MM.1S (cell line): ENCODE measurements at regions not wholly inside any gene's neighbourhood (a gene's known extent, or its start where the extent isn't known, plus 50 kb on each side); places are given as distances from the start of the nearest gene placed in this dataset.

ENCODE experiments used
- CTCF ChIP-seq: fragments of 300-600 bp; sonication (generic); IDR thresholded peaks from 2 replicates; pipeline ENCODE4 v1.5.1; 2016; ENCODE audit warnings: antibody characterized with exemption, low read length, mixed read lengths
- EZH2 ChIP-seq: fragments of 300-600 bp; sonication (generic); optimal IDR thresholded peaks from 2 replicates; pipeline ENCODE3; 2017; ENCODE audit warnings: low read depth, mild to moderate bottlenecking, antibody characterized with exemption, low read length, mixed read lengths
- EZH2phosphoT487 ChIP-seq: fragments of 300-600 bp; sonication (generic); IDR thresholded peaks from 2 replicates; pipeline ENCODE4 v1.6.1; 2018; ENCODE audit warnings: antibody characterized with exemption, low read length

GRCh38 chr20:19926591-19926990 is 90.6 kb upstream of the NAA20 start:
- no peak for TF ChIP-seq CTCF
- no peak for TF ChIP-seq EZH2
- no peak for TF ChIP-seq EZH2phosphoT487
